Stomach (tissue), 4 donors: ENCODE measurements at regions not wholly inside any gene's neighbourhood (a gene's known extent, or its start where the extent isn't known, plus 50 kb on each side); places are given as distances from the start of the nearest gene placed in this dataset.

Experiments used
- EP300 ChIP-seq: sonication (generic); formaldehyde crosslinking; IDR thresholded peaks from one replicate; pipeline ENCODE4 v1.6.1; 2017; ENCODE audit warnings: antibody characterized with exemption
- POLR2A ChIP-seq, 4 donors: fragments of 450-650 bp; IDR thresholded peaks; one replicate each; pipeline ENCODE4 v1.6.1; 2016; ENCODE audit warnings: antibody characterized with exemption in 4 of 4, control low read depth in 2 of 4, mild to moderate bottlenecking in 1 of 4, moderate library complexity in 1 of 4
- POLR2AphosphoS5 ChIP-seq, 3 donors: sonication (generic); formaldehyde crosslinking; IDR thresholded peaks; one replicate each; pipeline ENCODE4 v1.6.1; 2016; ENCODE audit warnings: antibody characterized with exemption in 3 of 3
- TF ChIP-seq, protein P1 (sequence below), 7 experiments: fragments of 450-650 bp in 4 of 7; fragments of 200-600 bp in 3 of 7; sonication (generic) in 3 of 7; IDR thresholded peaks; one replicate each; pipeline ENCODE4 v1.5.1; 2016 to 2019; ENCODE audit warnings: antibody characterized with exemption in 7 of 7, control low read depth in 2 of 7, mild to moderate bottlenecking in 1 of 7

DNA sequence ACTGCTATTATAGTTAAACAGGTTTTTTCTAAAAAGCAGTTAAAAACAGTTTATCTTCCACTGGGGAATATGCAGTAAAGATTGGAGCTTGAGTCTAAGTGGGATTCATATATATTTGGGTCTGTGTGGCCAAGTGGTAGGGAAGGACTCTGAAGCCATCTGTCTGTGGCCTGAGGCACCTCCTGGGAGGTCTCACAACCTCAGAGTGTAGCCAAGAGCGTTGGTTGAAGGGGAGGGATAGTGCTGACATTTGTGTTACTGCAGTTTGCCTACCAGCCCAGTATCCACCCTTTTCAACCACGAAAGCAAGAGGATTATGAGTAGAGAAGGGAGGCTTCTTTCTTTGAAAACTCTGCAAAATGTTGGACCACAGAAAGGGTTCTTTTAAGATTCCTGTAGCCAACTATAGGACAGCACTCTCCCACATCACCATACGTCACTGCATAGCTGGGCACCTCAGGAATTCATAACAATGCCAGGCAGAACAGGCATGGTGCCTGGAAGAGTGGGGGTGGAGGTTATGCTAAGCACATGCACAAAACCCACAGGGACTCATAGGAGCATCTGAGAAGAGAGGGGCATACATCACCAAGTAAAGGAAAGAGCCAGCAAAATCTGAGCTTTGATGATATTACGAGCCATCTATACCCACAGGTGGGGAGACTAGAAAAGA is 90.5 kb upstream of the HEY2 start:
- TF ChIP-seq, protein P1, sequence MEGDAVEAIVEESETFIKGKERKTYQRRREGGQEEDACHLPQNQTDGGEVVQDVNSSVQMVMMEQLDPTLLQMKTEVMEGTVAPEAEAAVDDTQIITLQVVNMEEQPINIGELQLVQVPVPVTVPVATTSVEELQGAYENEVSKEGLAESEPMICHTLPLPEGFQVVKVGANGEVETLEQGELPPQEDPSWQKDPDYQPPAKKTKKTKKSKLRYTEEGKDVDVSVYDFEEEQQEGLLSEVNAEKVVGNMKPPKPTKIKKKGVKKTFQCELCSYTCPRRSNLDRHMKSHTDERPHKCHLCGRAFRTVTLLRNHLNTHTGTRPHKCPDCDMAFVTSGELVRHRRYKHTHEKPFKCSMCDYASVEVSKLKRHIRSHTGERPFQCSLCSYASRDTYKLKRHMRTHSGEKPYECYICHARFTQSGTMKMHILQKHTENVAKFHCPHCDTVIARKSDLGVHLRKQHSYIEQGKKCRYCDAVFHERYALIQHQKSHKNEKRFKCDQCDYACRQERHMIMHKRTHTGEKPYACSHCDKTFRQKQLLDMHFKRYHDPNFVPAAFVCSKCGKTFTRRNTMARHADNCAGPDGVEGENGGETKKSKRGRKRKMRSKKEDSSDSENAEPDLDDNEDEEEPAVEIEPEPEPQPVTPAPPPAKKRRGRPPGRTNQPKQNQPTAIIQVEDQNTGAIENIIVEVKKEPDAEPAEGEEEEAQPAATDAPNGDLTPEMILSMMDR (IDR thresholded peaks at IDR 0.05): no peak
- no peak for TF ChIP-seq POLR2AphosphoS5 (IDR thresholded peaks at IDR 0.05)
- TF ChIP-seq POLR2A (IDR thresholded peaks at IDR 0.05): no peak
- TF ChIP-seq EP300: no peak
